Peyer's patch (tissue), 4 donors: ENCODE measurements at regions not wholly inside any gene's neighbourhood (a gene's known extent, or its start where the extent isn't known, plus 50 kb on each side); places are given as distances from the start of the nearest gene placed in this dataset.

Experiments
- DNase-seq, 3 donors: peaks; one replicate each; pipeline ENCODE4 v3.0.0-alpha.2; 2017 to 2019
- H3K27ac ChIP-seq, 4 donors: fragments of 200-600 bp; sonication (generic); one replicate each; pipeline ENCODE4 v1.5.1; 2016 to 2019
- H3K27me3 ChIP-seq, 2 donors: fragments of 200-600 bp; sonication (generic); one replicate each; pipeline ENCODE4 v1.5.1; 2019
- H3K36me3 ChIP-seq, 3 donors: fragments of 200-600 bp; sonication (generic); one replicate each; pipeline ENCODE4 v1.5.1; 2016 to 2019
- H3K4me1 ChIP-seq, 4 donors: fragments of 200-600 bp; sonication (generic); one replicate each; pipeline ENCODE4 v1.5.1; 2016 to 2019
- H3K4me3 ChIP-seq, 4 donors: fragments of 200-600 bp; sonication (generic); 1 replicate in 3 of 4; 2 replicates in 1 of 4; pipeline ENCODE4 v1.5.1; 2016 to 2019; ENCODE audit warnings: mild to moderate bottlenecking in 1 of 4
- H3K9me3 ChIP-seq, 4 donors: fragments of 200-600 bp; sonication (generic); one replicate each; pipeline ENCODE4 v1.5.1; 2016 to 2019; ENCODE audit warnings: mild to moderate bottlenecking in 1 of 4
- CTCF ChIP-seq, 6 experiments: fragments of 450-650 bp in 4 of 6; fragments of 200-600 bp in 2 of 6; sonication (generic) in 1 of 6; IDR thresholded peaks; one replicate each; pipeline ENCODE4 v1.5.1; 2017 to 2019; ENCODE audit warnings: antibody characterized with exemption in 6 of 6, mild to moderate bottlenecking in 3 of 6, moderate library complexity in 1 of 6
- POLR2A ChIP-seq, 2 donors: fragments of 450-650 bp; IDR thresholded peaks; one replicate each; pipeline ENCODE4 v1.5.1; 2017; ENCODE audit warnings: antibody characterized with exemption in 2 of 2, mild to moderate bottlenecking in 2 of 2, moderate library complexity in 2 of 2

GRCh38 chr14:89013698-89014568, 189.5 kb downstream of the TTC8 start:
- Histone ChIP-seq H3K4me1 (no peaks in the 10 kb centered on the region), H3K9me3 (no peaks in the 10 kb centered on the region), H3K4me3 (no peak overlapping the region), H3K27me3 (no peaks in the 10 kb centered on the region), H3K27ac (no peak overlapping the region), H3K36me3 (no peaks in the 10 kb centered on the region)
- no peak for DNase-seq
- no peak for TF ChIP-seq POLR2A (IDR thresholded peaks at IDR 0.05)
- no peak for TF ChIP-seq CTCF (IDR thresholded peaks at IDR 0.05)

- no peaks in the 10 kb centered on the region for H3K36me3 ChIP-seq
- no peak overlapping the region for H3K27ac ChIP-seq
- no peak for DNase-seq
- H3K27me3 ChIP-seq: no peaks in the 10 kb centered on the region
- TF ChIP-seq CTCF (IDR thresholded peaks at IDR 0.05) (no peak), POLR2A (IDR thresholded peaks at IDR 0.05) (no peak)
- no peak overlapping the region for H3K4me3 ChIP-seq
- no peaks in the 10 kb centered on the region for H3K9me3 ChIP-seq
- H3K4me1 ChIP-seq: no peaks in the 10 kb centered on the region
Measured at GRCh38 chr14:89014569-89014850, 190.1 kb downstream of the TTC8 start.

DNA sequence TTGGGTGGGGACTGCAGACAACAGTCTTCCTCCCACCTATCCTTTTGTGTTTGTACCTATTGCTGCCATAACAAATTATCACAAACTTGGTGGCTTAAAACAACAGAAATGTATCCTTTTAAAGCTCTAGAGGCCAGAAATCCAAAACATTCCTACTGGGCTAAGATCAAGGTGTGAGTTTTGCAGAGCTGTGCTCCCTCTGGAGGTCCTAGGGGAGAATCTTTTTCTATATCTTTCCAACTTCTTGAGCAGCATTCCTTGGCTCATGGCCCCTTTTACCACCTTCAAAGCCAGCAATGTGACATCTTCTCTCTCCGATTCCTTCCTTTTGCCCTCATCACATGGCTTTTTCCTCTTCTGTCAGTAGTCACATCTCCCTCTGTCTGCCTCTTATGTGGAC, 190.6 kb downstream of the TTC8 start:
- no peak for DNase-seq
- TF ChIP-seq CTCF (IDR thresholded peaks at IDR 0.05) (no peak), POLR2A (IDR thresholded peaks at IDR 0.05) (no peak)
- H3K27ac ChIP-seq: no peak overlapping the region
- no peaks in the 10 kb centered on the region for H3K9me3 ChIP-seq
- no peaks in the 10 kb centered on the region for H3K4me1 ChIP-seq
- no peaks in the 10 kb centered on the region for H3K36me3 ChIP-seq
- H3K27me3 ChIP-seq: no peaks in the 10 kb centered on the region
- H3K4me3 ChIP-seq: no peak overlapping the region

- Histone ChIP-seq H3K4me3 (no peak overlapping the region), H3K36me3 (no peaks in the 10 kb centered on the region), H3K9me3 (no peaks in the 10 kb centered on the region), H3K27ac (no peak overlapping the region), H3K4me1 (no peaks in the 10 kb centered on the region), H3K27me3 (no peaks in the 10 kb centered on the region)
- DNase-seq: no peak
- TF ChIP-seq CTCF (IDR thresholded peaks at IDR 0.05) (no peak), POLR2A (IDR thresholded peaks at IDR 0.05) (no peak)
Measured at GRCh38 chr14:89017417-89017816, 193.0 kb downstream of the TTC8 start.

DNA sequence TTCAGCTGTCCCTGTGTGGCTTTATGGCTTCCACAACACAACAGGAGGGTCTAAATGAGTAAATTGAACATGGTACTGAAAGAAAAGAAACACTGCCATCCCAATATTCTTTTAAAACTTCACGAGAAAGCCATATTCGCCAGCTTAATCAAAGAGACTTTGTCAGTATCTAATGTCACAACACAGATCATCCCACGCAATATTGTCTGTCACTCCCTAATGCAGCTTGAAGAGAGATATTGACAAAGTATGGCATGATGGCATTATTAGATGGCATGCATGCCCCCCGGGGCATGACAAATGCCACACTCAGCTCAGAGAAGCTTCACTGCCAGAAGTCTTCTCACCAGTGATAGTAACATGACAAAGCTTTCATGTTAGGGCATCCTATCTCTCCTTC, 197.8 kb downstream of the TTC8 start:
- no peak overlapping the region for H3K27ac ChIP-seq
- H3K27me3 ChIP-seq: no peaks in the 10 kb centered on the region
- DNase-seq: no peak
- no peaks in the 10 kb centered on the region for H3K36me3 ChIP-seq
- no peak for TF ChIP-seq POLR2A (IDR thresholded peaks at IDR 0.05)
- no peak for TF ChIP-seq CTCF (IDR thresholded peaks at IDR 0.05)
- H3K4me1 ChIP-seq: peaks cover 0 to 9% (median 0%) of the 10 kb centered on the region in 4 donors
- no peak overlapping the region for H3K4me3 ChIP-seq
- H3K9me3 ChIP-seq: no peaks in the 10 kb centered on the region
